NCI-H1092 (cell line): ENCODE measurements at regions not wholly inside any gene's neighbourhood (a gene's known extent, or its start where the extent isn't known, plus 50 kb on each side); places are given as distances from the start of the nearest gene placed in this dataset.
"Not testable (repeated sequence)": the region's sequence is repeated elsewhere in the genome, so short reads cannot be mapped to it uniquely, and the experiment has no call there.

ENCODE experiments used
- DNase-seq: peaks from one replicate; lab custom pipeline; 2025; lab: John Stamatoyannopoulos, UW

DNA sequence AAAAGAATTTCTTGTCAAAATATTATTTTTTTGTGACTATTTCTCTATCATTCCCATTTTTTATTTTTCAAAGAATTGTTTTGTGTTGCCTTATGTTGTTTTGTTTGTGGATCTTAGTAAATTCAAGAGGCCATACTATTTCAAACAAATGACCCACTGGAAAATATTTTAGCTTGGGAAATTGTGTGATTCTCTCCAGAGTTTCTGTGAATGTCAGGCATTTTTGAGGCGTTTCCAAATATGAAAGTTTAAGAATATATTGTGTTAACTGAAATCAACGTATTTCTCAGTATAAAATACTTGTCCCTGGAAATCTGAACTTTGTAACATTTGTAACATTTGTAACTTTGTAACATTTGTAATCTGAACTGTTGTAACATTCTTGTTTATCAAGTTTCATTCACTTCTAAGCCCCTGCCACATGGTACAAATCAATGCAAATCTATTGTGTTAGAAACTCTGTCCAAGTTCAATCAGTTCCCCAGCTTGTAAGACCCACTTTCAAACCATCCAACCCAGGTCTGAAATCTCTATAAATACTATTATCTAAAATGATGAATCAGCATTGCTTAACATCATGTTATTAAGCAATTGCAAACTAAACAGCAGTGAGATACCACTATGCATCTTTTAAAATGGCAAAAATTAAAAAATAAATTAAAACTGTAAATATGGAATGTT is 465.4 kb upstream of the GRID2 start:
- no peak for DNase-seq

DNA sequence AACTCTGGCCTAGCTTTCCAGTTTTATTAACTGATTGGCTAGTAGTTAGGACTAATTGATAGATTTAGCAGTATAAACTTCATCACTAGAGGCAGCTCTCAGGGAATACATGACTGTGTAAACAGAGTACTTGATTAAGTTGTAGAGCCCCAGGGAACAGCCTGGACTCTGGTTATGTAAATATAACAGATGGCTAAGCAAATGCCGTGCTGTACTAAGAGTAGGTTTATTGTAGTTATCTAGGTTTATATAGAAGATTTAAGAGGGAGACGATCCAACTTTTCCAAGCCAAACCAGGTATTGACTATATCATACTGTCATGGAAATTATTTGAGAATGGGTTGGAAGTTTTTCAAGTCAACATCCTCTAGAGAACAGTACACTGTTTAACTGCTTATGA is 463.4 kb upstream of the GRID2 start:
- DNase-seq: peak; percentile 35

DNA sequence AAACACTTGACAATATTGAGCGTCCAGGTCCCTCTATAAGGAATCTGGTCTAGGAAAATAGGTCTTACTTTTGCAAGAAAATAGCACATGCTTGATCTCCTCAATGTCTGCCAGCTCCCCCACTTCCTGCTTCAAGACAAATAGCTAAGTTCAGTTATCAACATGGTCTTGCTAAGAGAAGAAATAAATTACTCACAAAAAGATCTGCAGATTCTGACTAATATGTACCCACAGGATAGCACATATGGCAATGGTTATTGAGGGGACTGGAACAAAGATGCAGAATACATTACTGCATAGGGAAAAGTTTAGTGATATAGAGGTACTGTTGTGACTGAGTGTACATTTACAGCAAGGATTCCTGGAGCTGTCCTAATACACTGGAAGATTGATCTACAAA is 457.5 kb upstream of the GRID2 start:
- no peak for DNase-seq

DNA sequence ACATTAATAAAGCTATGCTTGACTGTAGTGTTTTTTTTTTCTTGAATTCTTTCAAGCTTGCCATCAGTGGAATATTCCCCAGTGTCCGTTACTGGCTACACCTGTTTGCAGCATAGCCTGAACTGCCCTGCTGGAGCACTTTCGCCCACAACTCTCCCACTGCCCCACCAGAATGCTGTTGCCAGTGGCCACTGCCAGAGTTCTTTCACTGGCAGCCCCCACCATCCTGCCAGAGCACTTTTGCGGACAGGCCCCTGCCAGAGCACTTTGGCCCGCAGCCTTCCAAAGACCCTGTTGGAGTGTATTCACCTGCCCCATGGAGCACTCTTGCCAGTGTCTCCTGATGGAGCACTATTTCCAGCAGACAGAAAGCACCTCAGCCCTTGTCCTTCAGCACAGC is 452.3 kb upstream of the GRID2 start:
- no peak for DNase-seq

DNA sequence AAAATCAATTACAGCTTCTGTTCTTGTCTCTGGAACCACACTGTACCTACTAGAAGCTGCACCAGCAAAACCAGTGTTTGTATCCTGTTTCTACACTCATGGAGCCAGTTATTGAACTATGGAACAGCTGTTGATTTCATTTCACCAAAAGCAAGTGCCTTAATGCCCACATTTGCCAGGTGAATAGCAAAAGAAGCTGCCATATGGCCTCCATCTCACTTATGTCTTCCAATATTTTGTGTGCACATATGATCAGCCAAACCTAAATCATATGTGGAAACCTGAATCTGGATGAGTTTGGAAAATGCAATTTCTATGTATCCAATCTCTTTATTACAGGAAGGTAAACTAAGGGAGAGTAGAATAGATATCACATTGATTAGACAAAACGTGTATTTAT is 415.8 kb upstream of the GRID2 start:
- no peak for DNase-seq

DNA sequence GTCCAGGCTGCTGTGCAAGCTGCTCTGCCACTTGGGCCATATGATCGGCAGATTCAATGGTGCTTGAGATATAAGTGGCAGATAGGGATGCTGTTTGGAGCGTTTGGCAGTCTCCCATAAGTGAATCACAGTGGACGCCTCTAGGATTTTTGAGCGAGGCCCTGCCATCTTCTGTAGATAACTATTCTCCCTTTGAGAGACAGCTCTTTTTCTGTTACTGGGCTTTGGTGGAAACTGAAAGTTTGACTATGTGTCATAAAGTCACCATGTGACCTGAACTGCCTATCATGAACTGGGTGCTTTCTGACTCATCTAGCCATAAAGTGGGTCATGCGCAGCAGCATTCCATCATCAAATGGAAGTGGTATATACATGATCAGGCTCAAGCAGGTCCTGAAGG is 412.5 kb upstream of the GRID2 start:
- DNase-seq: not testable (repeated sequence)

DNA sequence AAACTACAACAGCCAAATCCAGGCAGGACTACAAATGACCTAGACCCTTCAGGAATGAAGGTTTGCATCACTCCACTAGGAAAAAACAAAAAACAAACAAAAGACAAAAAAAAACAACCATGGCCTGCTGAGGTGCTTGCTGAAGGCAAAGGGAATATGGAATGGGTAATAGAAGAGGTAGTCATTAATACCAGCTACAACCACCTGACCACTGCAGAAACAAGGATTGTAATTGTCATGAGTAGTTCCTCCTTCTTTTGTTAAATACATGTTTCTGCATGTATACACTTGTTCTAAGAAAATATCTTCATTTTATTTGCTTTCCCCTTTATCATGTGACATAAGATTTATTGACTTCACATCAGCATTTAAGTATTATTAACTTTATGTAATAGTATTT is 409.8 kb upstream of the GRID2 start:
- DNase-seq: no peak

DNA sequence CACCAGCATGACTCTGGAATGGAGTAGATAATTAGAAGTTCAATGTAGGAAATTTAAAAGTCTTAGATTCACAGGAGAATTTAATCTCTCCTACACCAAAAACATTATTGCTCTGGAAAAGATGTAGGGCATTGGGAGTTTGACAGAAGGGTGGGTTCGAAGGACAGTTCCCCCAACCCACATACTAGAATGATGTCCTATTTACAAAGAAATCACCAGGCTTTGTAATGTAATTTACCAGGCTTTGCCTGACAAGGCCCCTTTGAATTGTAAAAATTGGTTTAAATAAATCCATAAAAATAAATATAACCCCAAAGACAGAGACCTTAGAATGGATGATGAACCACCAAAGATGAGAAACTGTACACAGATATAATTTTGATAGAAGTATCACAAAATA is 399.2 kb upstream of the GRID2 start:
- DNase-seq: no peak

DNA sequence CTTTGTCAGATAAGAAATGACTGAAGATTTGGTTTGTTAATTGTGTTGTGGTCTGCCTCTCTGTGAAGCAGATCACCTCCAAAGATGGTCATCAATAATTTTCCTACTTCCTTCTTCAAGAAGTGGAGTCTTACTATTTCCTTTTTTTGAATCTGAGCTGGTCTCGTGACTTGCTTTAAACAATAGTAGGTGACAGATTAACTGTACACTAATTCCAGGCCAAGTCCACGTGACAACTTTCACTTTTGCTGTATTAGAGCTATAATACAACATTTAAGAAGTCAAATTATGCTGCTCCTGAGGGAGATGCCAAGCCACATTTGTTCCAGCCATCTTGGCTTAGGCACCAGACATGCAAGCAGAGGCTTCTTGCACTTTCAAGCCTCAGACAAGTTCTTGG is 393.8 kb upstream of the GRID2 start:
- DNase-seq: no peak

DNA sequence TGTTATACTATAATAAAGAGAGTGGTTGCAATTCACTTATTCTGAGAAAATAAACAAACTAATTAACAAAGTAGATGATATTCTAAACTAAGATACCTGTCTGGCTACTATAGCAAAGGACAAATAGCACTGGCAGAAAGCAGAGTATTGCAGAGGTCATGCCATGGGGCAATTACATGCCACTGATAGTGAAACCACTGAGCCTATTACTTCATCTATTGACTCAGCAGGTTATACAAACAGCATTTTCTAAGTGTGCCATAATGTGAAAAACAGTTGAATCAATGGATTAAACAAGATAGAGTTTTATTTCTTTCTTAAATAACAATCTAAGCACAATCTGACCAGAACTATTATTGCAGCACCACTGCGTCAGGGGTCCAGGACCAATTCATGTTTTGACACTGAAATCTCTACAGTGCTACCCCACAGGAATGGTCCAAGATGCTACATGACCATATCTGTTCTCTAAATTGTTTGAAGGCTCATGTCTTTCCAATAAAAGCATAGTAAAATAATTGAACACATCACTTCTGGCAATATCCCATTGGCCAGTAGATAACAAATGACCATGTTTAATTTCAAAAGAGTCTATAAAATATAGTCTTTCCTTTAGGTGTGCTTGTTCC is 389.5 kb upstream of the GRID2 start:
- DNase-seq: no peak

DNA sequence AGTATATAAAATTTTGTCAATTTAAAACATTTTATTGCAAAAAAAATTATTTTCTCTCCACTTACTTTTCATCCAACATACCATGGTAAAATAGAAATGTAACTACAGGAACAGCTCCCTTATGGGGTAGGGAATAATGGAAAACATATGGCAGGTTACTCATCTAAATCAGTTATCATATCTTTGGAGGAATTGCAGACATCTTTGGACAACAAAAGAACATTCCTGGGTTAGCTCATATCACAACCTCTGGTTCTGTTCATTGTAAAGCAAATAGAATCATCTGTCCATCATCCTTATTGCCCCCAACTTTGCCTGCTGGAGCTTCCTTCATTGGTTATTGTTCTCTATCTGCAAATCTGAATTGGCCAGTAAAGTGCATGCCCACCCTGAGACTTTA is 387.5 kb upstream of the GRID2 start:
- DNase-seq: no peak

DNA sequence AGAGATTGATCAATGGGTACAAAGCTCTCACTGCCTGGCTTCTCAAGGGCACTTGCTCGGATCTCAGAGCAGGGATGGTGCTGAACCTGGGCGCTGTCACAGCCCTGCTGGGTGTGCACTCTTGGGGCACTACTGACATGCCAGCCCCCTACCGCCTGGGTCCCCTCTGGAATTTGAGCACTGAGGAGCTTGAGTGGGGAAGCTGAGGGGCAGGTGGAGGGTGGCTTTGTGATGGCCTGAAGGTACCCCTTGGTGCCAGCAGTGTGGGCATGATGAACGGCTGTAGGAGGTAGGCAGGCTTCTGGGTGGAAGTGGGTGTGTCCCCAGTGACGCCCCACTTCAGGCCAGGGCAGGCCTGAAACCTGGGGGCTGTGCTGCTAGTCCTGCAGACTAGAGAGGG is 379.1 kb upstream of the GRID2 start:
- no peak for DNase-seq

DNA sequence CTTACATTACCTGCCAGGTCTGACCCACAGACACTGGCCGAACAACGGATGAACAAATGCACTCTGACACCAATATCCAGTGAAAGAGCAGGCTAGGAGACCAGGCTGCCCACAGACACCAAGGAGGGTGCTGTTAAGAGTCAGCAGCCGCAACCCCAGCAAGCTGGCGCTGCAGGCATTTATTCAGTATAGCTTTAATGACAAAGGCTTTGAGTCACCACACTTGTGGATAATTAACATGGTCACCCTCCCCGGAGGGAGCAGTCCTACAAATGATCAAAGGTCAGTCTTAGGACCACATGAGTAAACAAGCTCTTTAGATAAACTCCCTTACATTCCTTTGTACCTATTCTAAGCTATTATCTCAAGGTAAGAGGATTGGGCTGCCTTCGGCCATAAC is 368.5 kb upstream of the GRID2 start:
- no peak for DNase-seq

DNA sequence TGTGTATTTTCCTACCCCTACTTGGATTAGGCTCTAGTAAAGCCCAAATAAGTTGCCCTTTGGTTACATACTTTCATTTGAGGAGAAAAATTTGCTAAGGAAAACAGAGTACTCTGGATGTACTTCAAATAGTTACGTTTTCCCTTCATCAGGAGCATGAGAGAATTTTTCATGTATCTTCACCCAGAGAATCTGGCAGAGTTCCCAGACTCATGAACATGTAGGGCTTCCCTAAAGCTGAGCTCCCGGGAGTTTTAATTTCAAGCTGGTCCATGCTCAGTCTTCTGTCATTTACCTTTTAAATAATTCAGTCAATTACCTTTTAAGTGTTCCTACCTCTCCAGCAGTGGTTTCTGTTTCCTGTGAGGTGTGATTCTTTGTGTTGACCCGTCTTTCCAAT is 367.5 kb upstream of the GRID2 start:
- DNase-seq: peak; percentile 31

DNA sequence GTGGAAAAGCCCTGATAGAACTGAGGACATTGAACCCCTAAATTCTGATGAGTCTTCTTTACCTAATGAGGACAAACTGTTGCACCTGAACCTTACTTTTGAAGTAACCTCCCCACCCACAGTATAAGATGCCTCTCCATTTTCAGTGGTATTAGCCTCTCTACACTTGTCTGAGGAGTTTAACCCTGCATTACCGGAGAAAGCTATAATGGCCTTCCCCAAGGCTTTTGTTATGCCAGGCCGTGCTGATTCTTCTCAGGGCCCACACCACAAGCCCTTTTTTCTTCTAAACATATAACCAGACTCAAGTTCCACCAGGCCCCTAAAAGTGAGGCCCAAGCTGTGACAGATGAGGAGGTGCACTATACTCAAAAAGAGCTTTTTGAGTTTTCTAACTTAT is 345.8 kb upstream of the GRID2 start:
- DNase-seq: no peak

DNA sequence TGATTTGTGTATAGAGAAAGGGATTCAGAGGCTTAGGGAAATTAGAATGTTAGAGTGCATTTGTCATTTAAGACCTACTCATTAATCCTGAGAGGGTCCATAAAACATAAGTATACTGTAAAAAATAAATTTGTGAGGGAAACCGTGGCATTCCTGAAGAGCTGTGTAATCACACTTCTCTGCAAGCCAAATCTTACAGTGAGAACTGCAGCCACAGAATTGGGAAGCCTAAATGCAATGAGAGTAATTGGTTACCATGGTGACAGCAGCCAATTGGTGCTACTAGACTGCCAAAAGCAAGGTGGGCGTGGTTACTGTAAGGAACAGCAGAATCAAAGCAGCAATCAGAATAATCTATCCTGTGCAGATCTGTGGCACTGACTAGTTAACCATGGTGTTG is 345.2 kb upstream of the GRID2 start:
- DNase-seq: no peak

DNA sequence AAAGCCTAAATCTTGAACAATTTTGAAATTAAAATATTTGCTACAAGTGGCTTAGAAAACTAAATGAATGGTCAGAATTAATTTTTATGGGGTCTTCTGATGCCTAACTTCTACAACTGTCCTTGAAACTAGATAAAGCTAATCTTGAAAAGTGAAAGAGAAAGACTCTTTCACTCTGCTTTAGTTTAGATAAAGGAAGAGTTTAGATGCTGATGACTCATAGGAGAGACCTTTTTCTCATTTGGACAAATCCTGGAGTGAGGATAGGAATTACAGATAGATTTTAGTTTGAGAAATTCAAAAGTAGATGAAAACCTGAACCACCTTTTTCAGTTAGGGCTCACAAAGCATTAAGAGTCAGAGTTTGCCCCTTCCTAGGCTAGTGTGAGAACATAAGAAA is 342.3 kb upstream of the GRID2 start:
- DNase-seq: no peak

DNA sequence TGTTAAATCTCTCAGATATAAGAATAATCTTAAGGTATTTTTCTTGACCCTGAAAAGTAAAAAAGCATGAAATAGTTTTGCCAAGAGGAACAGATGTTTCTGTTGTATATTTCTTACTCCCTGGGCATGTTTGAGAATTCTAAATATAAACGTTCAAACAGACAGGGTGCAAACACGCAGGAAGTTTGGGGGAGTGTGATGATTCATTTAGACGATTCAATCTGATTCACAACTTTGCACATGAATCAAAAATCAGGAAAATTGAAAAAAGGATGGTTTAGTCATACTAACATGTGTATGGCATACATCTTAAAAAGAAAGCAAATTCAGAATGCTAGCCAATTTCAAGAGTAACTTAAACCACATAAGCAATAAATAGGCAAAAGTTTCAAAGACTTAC is 340.3 kb upstream of the GRID2 start:
- no peak for DNase-seq

DNA sequence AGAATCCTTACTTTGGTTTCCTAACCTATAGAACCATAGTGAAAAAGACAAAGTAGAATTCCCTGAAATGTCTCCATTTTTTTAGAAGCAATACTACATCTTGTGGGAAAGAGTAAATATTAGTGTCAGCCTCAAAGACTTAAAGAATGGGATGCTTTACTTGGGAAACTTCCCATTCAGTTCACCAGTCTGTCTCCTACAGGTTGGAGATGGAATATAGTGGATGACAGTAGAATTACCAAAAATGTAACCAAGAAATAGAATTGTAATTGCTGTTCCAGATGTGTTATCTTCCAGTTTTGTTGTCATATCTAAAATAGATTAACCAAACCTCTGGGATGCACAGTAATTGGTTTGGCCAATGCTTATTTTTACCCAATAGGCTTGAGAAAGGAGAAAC is 338.6 kb upstream of the GRID2 start:
- no peak for DNase-seq

DNA sequence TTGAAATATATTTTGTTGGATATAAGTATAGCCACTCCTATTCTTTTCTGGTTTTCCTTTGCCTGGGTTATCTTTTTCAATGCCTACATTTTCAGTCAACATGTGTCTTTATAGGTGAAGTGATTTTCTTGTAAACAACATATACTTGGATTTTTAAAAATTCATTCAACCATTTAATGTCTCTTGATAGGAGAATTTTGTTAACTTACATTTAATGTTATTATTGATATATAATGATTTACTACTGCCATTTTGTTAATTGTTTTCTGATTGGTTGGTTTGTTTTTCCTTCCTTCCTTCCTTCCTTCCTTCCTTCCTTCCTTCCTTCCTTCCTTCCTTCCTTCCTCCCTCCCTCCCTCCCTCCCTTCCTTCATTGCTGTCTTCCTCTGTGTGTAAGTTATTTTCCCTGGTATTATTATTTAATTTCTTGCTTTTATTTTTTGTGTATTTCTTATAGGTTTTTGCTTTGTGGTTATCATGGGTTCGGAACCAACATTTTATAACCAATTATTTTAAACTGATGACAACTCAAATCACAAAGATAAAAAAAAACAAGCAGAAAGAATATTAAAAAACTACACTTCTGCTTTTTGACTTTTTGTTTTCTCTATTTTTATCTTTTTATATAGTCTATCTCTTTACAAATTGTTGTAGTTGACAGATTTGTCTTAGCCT is 330.1 kb upstream of the GRID2 start:
- DNase-seq: no peak

DNA sequence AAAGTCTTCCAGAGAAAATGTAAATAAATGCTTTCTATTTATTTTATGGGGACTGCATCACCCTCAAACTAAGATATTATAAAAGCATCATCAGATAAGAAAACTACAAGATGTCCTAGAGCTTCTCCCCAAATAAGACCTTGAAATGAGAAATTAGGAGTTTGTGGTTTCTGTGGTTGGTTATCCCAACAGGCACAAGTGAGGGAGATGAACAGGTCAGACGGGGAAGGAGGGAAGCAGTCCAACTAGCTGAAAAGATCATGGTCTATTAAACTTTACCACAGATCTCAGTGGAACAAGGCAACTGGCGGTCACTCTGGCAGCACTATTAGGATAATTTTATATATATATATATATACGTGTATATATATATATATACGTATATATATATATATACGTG is 319.3 kb upstream of the GRID2 start:
- DNase-seq: no peak

DNA sequence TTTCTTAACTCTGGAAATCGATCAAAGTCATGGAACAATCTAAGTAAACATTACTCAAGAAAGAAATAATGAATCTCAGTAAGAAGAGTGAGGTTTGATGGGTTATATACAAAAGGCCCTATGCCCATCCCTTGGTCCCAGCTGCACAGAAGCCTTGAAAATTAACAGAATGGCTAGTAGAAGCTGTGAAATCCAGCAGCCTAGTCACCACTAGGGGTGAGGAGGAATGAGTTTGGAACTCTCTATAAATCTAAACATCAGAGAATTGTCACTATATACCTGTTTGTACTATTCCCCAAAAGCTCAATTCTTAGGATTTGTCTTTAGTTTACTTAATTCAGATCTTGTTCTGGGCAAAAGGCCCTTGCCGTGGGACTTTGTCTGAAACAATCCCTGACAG is 313.9 kb upstream of the GRID2 start:
- DNase-seq: no peak

DNA sequence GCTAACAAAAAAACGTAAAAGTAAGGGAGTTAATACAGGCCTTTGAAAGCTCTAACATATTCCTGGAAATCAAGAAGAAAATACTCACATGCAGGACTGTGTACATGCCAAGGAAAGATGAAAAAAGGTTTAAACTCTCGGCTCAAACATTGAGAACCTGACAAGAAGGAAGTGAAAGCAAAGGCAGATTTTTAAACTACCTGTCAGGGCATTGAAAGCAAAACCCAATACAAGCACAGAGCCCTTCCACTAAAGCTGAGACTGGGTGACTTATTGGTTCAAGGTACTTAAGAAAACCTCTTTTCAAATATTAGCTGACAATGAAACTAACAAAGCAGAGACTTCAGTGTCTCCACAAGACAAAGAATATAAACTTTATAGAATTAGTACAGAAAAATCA is 313.0 kb upstream of the GRID2 start:
- no peak for DNase-seq

DNA sequence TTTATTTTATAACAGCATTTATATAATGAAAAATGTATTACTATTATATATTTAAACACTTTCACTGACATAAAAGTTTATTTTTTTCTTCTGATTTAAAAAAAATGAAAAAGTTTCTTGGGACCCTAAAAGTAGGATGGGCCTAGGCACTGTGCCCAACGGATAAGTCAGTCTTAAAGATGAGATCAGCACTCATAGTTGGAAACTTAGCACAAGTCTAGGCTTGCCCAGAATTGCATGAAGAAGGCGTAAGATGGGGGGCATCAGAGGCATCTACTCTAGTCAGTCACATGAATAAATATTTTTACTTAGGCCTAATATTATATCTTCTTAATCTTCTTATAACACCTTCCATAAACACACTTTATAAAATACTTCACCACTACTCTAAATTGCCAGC is 306.7 kb upstream of the GRID2 start:
- no peak for DNase-seq
